ENCODE measurements at regions not wholly inside any gene's neighbourhood (a gene's known extent, or its start where the extent isn't known, plus 50 kb on each side); places are given as distances from the start of the nearest gene placed in this dataset.
A peak's percentile ranks its signal among the peaks of the same experiment; 100 is the strongest.
"Not testable (repeated sequence)": the region's sequence is repeated elsewhere in the genome, so short reads cannot be mapped to it uniquely, and the experiment has no call there.

DNA sequence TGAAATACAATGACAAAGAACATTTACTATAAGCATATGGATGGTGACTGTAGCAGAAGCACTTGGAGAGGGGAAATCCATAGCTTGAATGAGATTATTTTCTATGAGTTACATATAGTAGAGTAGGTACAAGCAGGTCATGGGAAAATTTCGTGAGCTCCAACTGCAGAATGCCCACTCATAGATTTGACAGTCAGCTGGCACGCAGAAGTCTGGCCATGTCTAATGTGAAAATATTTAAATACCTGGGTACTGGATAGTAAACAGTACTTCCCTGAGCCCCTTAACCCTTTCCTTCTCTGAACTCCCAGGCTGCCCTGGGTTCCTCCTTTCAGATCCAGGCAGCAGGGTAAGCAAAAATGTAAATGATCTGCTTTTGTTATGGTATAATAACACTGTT, 209.7 kb downstream of the OTUD1 start:
- DNase-seq (ENCODE audit: low spot score) = no peak

DNA sequence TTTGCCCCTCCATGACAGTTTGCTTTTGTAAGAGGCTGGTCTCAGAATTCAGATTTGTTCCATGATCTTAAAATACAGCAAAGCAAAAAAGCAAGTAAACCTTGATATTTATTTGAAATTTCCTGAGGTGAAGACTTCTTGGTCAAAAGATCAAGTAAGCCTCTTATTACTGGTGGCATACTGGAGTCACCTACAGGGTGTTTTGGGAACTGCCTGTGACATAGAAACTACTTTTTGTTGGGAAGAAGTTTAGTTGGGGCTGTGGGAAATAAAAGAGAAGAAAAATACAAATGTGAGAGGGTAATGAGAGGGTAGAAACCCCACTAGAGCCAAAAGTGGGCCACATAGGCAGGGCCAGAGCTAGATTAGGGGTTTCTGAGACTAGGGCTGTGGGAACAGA, 217.9 kb downstream of the OTUD1 start:
- DNase-seq (ENCODE audit: low spot score) = no peak

DNA sequence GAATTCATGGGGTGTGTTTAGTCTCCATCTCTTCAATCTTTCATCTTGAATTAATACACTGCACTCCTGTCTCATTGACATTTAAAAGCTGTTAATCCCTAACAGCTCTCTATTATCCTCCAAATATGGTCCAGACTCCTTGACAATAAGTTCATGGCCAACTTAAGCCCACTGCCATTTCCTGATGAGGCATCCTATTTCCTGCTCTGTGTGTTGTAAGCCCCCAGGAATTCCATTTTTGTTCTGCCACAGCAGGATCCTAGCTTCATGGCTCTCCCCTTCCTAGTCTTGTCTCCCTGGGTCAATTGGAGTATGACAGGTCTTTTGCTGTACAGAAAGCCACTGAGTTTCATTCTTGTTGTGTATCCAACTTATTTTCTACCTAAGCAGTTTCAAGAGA, 218.8 kb downstream of the OTUD1 start:
- no peak for DNase-seq (ENCODE audit: low spot score)

DNA sequence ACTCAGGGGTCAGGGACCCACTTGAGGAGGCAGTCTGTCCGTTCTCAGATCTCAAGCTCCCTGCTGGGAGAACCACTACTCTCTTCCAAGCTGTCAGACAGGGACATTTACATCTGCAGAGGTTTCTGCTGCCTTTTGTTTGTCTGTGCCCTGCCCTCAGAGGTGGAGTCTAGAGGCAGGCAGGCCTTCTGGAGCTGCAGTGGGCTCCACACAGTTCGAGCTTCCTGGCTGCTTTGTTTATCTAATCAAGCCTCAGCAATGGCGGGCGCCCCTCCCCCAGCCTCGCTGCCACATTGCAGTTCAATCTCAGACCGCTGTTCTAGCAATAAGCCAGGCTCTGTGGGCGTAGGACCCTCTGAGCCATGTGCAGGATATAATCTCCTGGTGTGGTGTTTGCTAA, 233.0 kb downstream of the OTUD1 start:
- not testable (repeated sequence) for DNase-seq (ENCODE audit: low spot score)

DNA sequence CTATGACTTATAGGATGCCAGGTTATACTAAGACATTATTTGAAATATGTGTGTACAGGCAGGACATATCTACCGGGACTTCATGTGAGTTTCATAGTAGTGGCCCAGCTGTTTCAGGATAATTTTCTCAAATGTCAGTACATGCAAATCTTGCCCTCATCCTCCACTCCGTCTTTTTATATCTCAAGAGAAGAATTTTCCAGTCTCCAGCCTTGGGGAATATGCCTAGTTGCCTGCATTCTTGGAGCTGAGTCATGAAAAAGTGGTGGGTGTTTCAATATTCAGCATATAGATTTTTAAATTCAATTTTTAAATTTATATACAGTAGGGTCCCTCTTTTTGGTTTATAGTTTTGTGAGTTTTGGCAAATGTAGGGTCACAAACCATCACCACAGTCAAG, 236.7 kb downstream of the OTUD1 start:
- DNase-seq (ENCODE audit: low spot score) = no peak

DNA sequence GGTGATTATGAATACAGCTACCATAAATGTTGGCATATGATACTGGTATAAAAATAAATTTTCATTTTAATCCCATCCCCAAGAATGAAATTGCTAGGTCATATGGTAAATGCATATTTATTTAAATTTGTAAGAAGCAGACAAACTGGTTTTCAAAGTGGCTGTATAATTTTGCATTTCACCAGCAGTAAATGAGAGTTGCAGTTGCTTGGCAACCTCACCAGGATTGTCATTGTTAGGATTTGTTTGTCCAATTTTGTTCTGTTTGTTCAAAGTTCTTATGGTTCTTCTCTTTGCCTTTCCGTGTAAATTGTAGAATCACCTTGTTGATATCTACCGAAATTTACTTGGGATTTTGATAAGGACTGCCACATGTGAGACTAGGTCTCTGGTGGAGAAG, 237.4 kb downstream of the OTUD1 start:
- no peak for DNase-seq (ENCODE audit: low spot score)

DNA sequence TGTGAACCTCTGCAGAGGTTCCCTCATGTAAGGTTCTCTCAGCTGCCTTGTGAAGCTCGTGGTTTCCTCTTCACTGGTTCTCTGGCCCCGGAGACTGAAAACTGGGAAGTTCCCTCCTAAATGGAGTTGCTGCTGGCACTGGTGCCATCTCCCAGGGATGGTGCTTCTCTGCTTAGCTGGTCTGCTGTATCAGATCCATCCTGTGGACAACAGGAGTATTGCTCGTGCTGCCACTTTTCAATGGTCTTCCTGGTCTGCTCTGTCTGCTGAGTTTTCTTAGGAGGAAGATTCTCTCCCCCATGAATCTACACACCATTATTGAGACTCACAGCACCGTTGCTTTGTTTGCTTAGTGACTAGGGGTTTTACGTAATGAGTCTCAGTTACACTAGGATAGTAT, 247.8 kb downstream of the OTUD1 start:
- DNase-seq (ENCODE audit: low spot score) = no peak

DNA sequence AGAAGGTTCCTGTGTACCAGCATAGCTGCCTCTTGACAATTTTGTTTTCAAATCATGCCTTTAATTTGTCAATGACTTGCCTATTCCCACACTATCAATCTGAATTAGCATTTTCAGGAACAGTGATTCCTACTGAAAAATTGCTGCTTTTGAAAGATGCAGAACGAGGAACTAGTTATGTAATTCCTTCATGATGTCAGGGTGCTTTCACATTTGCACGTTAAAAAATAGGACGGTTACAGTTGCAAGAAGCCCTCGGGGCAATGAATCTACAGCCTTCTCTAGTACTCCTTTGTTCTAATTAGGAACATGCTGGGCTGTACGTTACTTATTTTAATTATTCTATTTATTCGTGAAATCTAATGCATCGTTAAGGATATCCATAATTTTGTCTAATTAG, 253.9 kb downstream of the OTUD1 start:
- DNase-seq (ENCODE audit: low spot score) = no peak

DNA sequence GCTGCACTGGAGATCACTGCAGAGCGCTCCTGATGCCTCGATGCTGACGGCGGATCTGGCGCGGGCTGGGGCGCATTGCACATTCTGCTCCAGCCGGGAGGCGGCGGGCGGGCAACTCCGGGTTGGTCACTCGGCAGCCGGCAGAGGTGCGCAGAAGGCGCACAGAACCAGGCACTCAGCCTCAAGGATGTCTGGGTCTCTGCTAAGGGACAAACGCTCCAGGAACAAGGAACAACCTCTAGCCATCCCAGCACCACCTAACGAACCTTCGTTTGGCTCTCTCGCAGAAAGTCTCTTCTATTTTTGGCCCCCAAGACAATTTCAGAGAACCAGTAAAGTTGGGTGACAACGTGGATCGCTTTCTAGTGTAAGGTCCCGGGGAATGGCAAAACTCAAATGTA, 254.6 kb downstream of the OTUD1 start:
- no peak for DNase-seq (ENCODE audit: low spot score)

DNA sequence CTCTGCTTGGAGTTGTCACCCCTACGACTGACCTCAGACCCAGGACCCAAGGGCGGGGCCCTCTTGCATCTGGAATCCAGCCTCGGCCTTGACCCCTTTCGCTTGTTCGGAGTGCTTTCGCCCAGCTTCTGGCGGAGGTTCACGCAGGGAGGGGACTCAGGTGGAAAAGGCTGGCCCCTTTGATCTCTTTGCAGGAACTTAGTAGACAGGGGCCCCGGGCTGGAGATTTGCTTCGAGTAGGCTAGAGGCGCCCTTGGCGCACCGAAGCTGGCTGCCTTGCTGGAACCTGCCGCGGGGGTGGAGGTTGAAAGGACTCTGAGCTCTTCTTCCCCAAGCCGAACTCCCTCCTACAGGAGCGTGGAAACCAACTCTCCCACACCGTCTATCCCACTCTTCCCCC, 255.1 kb downstream of the OTUD1 start:
- no peak for DNase-seq (ENCODE audit: low spot score)

DNA sequence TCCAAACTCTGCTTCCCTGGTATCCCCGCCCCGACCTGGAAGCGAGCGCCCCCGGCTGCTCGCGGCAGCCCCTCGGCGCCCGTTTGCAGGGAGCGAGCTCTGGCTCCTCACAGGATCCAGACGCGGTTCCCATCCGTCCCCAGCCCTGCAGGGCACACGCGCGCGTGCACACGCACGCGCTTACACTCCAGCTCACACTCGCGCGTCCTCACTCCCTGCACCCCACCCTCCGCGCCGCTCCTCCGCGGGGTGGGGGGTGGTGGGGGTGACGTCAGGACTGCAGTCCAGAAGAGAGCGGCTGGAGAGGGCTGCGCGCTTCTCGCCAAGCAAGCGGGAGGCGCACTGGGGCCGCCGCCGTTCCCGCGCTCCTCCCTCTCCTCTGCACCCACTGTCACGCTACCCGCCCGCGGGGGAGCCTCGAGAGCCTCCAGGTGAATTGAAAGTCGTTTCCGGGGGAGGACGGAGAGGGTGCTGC, 255.6 kb downstream of the OTUD1 start:
- DNase-seq (ENCODE audit: low spot score) = no peak

DNA sequence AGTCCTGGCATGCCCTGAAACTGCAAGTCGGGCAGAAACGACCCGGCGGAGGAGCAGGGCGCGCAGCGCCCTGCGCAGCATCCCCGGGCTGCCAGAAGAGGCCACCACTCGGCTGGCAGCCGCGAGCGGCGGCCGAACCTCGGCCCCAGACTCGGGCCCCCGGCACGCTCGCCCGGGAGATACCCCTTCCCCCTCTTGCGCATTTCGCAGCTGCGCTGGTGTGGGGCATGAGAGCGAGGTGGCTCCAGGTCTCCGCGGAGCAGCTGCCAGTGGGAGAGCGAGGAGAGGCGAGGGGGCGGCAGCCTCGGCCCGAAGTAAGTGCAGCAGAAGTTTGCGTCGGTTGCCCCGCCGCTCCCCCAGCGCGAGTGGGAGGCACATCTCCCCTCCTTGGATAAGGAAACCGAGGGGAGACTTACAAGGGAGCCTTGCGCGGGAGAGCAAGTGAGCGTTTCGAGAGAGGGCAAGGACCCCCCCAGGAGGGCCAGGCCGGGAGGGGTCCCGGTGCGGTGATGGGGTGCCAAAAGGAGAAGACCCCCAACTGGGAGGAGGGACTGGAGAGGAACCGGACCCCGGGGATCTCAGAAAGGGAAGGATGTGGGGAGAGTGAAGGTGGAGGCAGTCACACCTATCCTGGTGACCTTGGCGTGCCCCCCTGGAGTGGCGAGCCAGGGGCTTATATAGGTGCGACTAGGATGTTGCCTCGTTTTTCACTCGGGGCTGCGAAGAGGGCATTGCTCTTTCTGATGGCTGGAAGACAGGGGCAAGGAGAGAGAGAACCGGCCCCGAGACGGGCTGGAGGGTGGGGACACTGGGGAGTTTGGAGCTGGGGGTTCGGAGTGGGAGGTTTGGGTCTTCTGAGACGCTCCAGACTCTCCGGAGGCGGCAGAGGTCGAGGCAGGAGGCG, 256.3 kb downstream of the OTUD1 start:
- no peak for DNase-seq (ENCODE audit: low spot score)

DNA sequence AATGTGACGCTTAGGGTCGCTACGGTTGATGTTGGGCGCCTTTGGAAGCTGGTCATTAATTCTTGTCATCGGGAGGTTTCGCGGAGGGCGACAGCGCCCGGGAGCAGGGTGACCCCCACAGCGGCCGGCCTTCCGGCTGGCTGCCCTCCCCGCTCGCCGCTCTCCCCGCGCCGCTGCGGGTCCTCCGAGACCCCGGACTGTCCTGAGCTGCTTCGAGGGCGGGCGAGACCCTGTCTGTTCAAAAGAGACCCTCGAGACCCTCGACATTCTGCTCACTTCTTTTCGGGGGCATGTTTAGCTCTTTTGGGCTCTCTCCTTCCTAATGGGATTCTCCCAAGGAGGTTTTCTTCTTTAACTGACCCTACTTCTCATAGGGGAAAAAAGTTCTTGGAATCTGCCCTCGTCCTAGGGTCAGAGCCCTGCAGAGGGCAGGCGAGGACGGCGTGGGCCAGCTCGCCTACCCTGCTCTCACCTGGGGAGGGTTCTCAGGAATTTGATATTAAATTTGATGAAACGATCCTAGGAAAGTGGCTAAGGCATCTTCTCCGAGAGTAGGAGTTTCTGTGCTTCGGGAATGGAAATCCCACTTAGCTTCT, 257.0 kb downstream of the OTUD1 start:
- DNase-seq (ENCODE audit: low spot score) = no peak

DNA sequence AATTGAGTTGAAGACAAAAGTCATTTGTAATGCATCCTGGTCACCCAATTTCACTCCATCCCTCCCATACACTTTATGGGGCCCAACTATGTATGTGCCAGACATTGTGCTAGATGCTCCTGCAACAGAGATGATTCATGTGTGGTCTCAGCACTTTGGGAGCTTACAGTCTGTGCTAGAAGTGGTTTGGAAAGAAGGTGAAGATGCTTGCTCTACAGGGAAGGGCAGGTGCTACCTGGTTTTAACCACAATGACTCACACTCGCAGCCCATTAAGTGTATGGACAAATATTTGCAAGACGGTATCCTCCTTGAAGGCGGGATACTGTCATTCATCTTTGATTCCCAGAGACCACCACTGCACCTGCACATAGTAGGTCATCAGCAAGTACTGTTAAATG, 257.6 kb downstream of the OTUD1 start:
- no peak for DNase-seq (ENCODE audit: low spot score)

DNA sequence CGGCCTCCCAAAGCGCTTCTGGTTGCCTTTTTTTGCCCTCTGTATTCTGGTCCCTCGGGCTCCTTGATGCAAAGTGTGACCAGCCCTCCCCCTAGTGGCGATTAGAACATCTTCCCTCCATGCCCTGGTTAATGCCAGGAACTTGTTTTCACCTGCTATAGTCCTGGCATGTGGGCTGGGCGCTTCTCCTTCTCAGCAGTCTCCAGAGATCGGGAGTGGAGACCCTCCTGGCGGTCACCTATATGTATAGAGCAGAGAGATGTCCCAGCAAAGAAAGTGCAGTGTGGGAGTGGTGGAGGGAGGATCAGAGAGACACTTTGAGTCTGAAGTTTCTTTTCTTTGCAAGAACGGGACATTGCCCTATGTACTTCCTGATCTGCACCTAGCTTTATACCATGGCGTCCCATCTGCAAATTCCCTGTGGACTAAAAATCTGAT, 264.1 kb downstream of the OTUD1 start:
- DNase-seq (ENCODE audit: low spot score) = peak; percentile 68

DNA sequence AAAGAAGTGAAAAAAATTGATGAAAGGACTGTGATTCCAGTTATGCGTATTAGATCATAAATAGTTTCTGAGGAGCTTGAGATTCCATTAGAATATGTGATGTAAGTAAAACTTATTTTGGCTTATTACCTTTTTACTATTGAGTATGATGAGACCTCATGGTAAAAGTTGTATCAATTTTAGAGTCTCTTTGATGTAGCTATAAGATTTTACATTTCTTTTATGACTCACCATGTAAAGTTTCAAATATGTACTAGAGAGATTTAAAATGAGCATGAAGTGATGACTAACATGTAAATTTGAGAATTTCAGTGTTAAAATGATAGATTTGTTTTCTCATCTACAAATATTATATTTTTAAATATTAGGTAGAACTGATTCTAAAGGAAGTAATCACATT, 276.5 kb downstream of the OTUD1 start:
- no peak for DNase-seq (ENCODE audit: low spot score)

DNA sequence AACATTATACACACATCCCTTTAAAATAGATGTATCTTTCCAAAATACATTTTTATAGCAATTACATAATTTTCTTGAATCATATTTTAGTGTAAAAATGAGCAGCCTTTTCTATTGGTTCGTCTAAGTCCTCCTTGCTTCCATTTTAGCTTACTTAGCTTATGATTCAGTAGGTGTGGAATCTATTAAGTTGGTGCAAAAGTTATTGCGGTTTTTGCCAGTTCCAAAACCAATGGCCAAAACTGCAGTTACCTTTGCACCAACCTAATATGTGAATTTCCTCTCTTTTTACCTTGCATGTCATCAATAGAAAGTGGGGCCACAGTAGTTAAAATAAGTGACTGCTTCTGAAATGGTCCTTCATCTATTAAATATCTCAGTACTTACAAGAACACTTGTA, 279.0 kb downstream of the OTUD1 start:
- DNase-seq (ENCODE audit: low spot score) = no peak

DNA sequence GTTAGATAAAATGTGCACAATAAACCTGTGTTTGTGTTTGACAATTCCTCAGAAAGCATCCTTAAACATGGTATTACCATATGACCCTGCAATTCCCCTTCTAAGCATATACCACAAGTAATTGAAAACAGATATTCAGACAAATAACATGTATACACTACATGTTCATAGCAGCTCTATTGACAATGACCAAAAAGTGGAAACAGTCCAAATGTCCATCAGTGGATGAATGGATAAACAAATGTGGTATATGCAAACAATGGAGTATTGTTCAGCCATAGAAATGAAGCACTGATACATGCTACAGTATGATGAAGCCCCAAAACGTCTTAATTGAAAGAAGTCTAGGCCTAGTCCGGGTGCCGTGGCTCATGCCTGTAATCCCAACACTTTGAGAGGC, 280.1 kb downstream of the OTUD1 start:
- no peak for DNase-seq (ENCODE audit: low spot score)

DNA sequence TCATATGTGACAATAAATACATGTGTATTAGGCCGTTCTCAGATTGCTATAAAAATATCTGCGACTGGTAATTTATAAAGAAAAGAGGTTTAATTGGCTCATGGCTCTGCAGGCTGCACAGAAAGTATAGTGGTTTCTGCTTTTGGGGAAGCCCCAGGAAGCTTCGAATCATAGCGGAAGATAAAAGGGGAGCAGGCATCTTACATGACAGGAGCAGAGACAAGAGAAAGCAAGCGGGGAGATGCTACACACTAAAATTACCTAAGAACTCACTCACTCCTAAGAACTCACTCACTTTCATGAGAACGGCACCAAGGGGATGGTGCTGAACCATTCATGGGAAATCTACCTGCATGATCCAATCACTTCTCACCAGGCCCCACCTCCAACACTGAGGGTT, 284.9 kb downstream of the OTUD1 start:
- no peak for DNase-seq (ENCODE audit: low spot score)

DNA sequence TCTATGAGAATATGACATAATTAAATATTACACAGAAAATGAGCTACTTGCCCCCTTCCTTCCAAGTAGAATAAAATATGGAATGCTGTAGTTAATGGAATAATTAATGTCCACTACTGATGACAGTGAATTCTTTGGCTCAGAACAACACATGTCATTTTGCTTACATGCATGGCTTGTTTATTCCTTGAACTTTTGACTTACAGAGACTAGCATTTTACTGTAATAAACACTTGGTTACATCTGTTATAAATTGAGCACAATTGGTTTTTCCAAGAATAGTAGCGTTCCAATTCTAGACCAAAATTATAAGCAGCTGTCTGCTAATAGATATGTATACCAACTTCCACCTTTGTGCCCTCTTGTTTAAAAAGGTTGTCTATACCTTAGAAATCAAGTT, 286.7 kb downstream of the OTUD1 start:
- DNase-seq (ENCODE audit: low spot score) = no peak

DNA sequence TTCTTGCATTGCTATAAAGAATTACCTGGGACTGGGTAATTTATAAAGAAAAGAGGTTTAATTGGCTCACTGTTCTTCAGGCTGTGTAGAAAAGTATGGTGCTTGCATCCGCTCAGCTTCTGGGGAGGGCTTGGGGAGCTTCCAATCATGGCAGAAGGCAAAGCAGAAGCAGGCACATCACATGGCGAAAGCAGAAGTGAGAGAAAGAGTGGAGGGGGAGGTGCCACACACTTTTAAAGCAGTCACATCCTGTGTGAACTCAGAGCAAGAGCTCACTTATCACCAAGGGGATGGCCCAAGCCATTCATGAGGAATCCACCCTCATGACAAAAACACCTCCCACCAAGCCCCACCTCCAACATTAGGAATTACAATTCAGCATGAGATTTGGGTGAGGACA, 303.5 kb downstream of the OTUD1 start:
- DNase-seq (ENCODE audit: low spot score) = no peak

DNA sequence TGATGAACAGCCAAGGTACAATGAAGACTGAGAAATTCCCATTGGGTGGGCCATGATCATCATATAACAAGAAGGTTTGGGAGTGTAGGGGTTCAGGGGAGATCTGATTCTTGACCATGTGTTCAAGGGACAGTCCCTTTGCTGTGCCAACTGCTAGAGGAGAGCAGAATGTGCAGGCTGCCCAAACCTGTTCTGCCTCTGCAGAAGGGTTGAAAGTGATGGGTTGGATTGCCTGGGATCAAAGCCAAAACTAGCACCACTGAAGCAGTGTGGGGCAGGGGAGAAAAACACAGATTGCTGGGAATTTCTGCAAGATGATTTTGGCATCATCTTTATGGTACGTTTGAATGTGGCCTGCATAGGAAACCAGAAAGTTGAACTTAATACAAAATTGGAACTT, 303.9 kb downstream of the OTUD1 start:
- DNase-seq (ENCODE audit: low spot score) = no peak

DNA sequence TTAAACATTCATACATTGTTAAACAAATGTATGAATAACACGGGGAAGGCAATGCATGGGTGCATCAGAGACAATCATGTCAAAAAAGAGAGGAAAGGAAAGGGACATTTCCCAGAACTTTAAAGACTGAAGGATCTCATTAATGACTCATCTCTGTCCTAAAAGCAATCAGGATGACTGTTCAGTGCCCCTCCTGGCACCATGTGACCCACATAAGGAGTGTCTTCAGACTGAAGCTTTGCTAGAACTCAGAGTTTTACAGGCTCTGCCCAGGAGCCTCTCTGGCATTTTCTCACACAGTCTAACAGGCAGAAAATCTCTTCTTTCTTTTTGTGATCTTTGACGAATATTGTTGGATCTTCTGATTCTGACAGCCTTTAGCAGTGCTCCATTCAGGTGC, 315.3 kb downstream of the OTUD1 start:
- DNase-seq (ENCODE audit: low spot score) = no peak

DNA sequence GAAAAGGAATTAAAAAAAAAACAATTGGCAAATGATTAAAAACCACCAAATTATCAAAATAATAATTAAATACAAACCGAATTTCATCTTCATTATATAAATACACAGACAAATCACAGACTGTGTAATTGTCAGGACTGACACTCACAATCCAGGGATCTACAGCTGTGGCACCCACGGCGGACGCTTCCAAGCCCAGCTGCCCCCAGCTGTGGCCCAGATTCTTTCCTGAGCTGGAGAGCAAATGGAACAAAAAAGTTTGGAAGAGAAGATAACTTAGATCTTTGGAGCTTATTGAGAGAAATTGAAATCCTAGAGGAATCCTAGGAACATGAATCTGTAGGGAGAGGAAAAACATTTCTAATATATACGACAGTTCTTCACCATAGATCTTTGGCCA, 316.1 kb downstream of the OTUD1 start:
- DNase-seq (ENCODE audit: low spot score) = no peak
